Testis (tissue), 2 donors: ENCODE measurements at regions not wholly inside any gene's neighbourhood (a gene's known extent, or its start where the extent isn't known, plus 50 kb on each side); places are given as distances from the start of the nearest gene placed in this dataset.

ENCODE experiments used
- CTCF ChIP-seq, 3 experiments: fragments of 450-650 bp in 2 of 3; fragments of 200-600 bp in 1 of 3; sonication (generic) in 1 of 3; IDR thresholded peaks; one replicate each; pipeline ENCODE4 v1.5.1; 2016 to 2019; ENCODE audit warnings: antibody characterized with exemption in 3 of 3, mild to moderate bottlenecking in 2 of 3, moderate library complexity in 1 of 3
- POLR2A ChIP-seq: fragments of 450-650 bp; IDR thresholded peaks from one replicate; pipeline ENCODE4 v1.6.1; 2017; ENCODE audit warnings: antibody characterized with exemption, mild to moderate bottlenecking, moderate library complexity

- TF ChIP-seq CTCF (IDR thresholded peaks at IDR 0.05) (no peak), POLR2A (no peak)
These were observed 221.5 kb downstream of the VEGFC start for GRCh38 chr4:176571206-176571605.
